IPS-18c (cell line): ENCODE measurements at regions not wholly inside any gene's neighbourhood (a gene's known extent, or its start where the extent isn't known, plus 50 kb on each side); places are given as distances from the start of the nearest gene placed in this dataset.

Source experiments
- H3K4me3 ChIP-seq: 2 replicates; pipeline ENCODE4 v1.7.0; 2013; ENCODE audit warnings: low read depth, mild to moderate bottlenecking, low read length, moderate library complexity; ENCODE audit not compliant: insufficient read depth
- H3K9me3 ChIP-seq: one replicate; pipeline ENCODE4 v1.6.1; 2013; ENCODE audit warnings: mild to moderate bottlenecking, low read length, moderate library complexity; ENCODE audit not compliant: control insufficient read depth, insufficient read depth

DNA sequence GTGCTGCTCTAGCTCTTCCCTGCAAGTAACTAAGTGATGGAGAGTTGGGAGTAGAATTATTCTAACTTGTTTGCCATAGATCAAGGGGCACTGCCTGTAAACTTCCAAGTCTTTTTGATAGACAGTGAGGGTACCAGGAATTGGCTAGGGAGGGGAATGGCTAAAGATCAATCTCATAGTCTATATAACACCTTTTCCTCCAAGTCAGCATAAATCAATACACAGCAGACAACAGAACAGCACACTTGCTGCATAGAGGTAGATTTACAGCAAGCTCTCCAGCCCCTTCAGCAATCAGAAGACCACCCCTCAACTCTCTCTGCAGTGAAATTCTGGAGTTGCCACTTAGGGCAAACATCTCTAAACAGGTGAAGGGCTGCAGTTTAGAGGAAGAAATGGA is 643.5 kb upstream of the KLF4 start:
- Histone ChIP-seq H3K9me3 (no peaks in the 10 kb centered on the region), H3K4me3 (no peak overlapping the region)

DNA sequence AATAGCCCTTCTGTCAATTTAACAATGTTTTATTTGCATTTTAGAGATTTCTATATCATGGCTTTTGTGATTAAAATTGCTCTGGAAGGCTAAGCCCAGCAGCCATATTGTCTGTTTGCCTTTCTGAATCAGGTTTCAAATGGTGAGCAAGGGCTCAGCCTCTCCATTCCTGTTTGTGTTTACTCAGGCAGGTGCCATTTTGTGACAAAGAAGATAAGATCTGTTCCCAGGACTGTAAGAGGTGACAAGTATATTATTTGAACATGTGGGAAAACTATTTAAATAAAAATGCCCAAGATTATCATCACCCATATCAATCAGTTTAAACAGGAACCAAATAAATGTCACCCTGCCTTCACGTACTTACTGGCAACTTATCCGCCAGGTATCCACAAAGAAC is 641.3 kb upstream of the KLF4 start:
- Histone ChIP-seq H3K4me3 (no peak overlapping the region), H3K9me3 (no peaks in the 10 kb centered on the region)

DNA sequence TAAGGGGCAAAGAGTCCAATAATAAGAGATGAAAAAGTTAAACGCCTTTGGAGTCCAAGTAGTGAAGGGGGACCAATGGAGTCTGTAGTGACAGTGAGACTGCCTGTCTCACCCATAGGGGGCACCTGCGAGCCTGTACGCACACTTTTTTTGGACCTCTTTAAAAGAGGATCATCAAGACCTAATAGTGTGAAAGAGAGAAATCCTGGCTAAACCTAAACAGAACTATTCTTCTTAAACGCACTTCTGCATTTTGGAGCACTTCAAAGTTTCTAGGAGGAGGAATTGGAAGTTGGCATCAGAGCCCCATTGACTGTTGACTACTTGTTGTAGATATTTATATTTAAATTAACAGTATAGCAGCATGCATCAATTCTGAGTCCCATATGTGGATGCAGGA is 636.1 kb upstream of the KLF4 start:
- Histone ChIP-seq H3K9me3 (no peaks in the 10 kb centered on the region), H3K4me3 (no peak overlapping the region)

DNA sequence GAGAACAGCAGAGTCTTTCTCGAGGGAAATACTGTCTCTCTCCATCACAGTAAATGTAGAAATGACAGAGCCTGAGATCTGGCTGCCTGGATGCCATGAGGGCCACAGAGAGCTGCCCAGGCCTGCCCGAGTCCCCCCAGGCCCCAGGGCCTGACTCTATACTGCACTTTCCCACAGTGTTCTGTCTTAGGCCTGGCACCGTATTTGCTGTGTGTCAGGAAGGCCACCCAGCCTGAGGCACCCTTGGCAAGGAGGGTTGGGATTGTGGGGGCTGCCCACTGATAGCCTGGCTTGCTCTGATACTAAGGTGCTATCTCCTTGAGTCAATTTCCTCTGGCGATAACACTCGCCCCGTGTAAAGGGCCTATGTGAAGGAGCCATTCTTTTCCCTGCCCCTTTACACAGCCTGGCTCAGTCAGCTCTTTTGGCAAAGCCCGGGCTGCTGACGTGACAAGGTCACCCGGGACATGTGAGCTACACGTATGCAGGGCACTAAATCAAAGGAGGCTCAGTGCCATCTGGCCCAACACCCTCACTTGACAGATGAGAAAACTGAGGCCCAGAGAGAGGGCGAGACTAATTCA is 630.1 kb upstream of the KLF4 start:
- H3K4me3 ChIP-seq = no peak overlapping the region

DNA sequence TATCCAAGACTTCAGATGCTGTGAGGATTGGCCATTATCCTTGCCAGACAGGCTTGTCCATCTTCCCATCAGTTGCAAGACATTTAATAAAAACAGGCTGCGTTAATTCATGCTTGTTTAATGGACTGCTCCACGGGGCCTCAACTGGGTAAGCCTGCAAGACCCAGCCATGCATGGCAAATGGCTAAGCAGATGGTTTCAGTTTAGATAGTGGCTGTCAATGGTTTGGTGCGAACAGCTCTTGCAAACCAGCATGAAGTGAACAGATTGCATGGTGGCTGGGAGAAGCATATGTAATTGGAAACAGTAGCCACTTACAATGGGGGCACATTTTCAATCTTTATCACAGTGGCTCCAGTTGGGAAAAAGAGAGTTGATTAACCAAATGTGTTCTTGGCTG is 628.2 kb upstream of the KLF4 start:
- Histone ChIP-seq H3K9me3 (no peaks in the 10 kb centered on the region), H3K4me3 (no peak overlapping the region)

More for the DNA sequence above, 630.1 kb upstream of the KLF4 start:
- H3K9me3 ChIP-seq = no peaks in the 10 kb centered on the region

DNA sequence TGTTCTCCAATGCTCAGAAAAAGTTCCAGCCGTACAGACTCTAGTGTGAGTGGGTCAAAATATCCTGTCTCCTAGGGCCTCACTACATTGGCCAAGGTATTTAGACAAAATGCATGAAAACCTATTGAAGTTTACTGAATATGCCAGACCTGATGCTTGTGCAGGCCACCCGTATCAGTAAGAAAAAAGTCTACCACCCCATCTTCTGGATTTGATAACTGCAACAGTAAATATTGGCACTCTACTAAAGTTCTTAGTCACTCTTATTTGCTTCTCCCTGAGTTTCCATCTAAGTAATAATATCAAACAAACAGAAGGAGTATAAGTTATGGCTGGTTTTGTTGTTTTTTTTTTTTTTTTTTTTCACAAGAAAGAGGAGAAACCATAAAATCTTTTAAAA is 627.7 kb upstream of the KLF4 start:
- no peak overlapping the region for H3K4me3 ChIP-seq

DNA sequence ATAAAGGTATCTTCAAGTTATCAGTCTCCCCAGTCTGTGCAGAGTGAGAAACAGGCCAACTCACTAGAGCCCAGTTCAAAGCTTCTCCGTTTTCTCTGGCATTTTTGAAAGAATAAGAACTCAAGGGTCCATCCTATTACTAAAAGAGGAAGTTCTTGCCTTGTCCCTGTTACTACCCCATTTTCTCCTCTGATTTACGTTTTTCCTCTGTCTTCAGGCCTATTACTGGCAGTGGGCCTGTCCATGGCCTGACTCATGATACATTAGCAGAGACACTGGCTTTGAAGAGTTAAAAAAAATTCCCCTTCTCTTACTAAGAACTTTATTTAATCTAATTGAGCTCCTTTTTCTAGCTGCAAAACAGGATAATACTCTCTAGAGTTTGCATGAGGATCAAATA is 624.0 kb upstream of the KLF4 start:
- Histone ChIP-seq H3K4me3 (no peak overlapping the region), H3K9me3 (no peaks in the 10 kb centered on the region)

More for the DNA sequence above, 627.7 kb upstream of the KLF4 start:
- H3K9me3 ChIP-seq = no peaks in the 10 kb centered on the region

DNA sequence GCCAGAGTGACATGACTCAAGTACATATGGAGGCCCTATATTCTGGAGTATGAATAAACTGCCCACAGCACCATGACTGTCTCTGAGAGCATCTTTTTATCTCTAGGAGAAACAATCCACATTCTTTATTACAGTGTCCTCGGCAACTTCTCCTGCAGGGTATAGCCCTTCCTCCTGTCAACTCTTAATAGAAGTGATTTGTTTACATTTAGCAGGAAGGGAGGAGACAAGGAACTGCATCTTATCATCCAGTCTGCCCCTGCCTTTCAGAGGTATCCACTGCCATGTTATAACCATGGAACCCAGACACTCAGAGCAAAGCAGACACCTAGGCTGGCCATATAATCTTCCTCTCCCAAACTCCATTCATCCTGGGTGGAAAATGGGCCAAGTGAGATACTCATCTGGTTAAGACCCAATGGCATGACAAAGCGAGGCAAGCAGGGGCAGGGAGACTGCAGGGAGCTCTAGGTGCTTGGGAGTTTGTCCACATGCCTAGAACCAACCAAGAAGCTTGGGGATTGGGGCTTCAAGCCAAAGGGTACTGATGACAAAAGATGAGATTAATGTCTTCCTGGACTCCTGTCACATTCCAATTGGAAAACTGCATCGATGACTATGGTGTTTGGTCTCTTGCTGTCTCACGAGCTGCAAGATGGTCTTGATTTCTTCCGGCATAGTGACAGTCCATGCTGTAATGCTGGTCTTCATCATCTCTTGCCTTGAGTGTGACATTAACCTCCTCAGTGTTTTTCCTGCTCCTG is 620.5 kb upstream of the KLF4 start:
- Histone ChIP-seq H3K9me3 (no peaks in the 10 kb centered on the region), H3K4me3 (no peak overlapping the region)

DNA sequence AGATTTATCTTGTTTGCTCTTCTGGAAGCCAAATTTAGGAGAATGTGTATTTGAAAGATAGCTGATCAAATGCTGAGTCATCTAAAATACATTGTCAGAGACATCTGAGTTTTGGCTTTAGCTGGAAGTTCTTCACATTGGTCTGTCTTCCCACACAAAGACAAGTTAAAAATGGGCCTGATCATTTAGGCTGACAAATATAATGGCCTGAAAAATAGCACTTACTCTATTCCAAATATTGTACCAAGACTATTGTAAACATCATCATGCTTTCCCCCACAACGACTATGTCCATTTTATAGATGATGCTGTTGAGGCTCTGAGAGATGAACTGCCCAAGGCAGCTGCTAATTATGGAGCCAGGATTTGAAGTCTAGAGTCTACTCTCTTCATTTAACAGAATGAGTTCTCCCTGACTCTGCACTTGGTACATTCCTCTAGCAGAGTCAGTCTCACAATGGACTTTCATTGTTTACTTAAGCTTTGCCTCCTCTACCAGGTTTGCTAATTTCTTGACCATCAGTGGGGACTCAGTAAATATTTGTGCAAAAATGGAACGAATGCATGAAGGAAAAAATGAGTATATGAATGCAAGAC is 619.4 kb upstream of the KLF4 start:
- no peak overlapping the region for H3K4me3 ChIP-seq
- H3K9me3 ChIP-seq = no peaks in the 10 kb centered on the region

DNA sequence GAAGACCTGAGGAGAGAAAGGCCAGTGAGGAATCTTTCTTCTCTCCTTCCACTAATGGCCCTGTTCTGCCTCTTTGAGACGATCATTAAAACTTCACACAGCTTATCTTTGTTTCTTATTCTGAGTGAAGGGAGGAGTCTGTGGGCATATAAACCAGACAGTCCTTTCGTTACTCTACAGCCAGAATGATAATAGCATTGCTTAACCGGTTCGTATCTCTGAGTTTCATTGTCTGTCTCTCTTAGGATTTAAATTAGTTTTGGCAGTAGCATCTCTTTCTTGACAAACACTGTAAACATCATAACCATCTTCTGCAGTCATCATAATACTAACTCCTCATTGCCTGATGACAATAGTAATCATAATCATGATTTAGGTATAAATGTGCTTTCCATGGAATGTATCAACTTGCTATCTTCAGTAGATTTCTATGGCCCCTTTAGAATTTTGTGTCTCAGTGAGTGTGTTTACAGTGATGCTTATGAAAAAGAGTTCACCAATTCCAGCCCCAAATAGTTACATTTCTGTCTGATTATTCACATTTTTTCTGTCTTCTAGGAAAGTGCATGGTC is 618.8 kb upstream of the KLF4 start:
- H3K4me3 ChIP-seq = no peak overlapping the region
- H3K9me3 ChIP-seq = no peaks in the 10 kb centered on the region

DNA sequence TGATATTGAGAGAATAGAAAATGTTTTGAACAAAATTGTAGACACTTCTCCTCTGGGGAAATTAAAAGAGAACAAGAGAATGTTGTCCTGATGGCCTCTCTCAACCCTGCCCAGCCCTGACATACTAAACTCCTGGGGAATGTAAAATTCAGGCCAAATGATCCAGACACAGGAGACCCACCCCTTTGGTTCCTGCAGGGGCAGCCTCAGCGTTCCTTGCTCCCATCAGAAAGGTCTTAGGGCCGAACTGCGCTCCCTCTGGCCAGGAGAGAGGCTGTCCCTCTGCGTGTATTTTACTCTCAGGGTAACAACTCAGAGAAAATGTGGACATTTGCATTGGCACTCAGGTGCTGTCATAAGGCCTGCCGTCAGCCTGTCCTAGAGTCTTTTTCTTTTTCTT is 616.3 kb upstream of the KLF4 start:
- Histone ChIP-seq H3K9me3 (no peaks in the 10 kb centered on the region), H3K4me3 (no peak overlapping the region)

DNA sequence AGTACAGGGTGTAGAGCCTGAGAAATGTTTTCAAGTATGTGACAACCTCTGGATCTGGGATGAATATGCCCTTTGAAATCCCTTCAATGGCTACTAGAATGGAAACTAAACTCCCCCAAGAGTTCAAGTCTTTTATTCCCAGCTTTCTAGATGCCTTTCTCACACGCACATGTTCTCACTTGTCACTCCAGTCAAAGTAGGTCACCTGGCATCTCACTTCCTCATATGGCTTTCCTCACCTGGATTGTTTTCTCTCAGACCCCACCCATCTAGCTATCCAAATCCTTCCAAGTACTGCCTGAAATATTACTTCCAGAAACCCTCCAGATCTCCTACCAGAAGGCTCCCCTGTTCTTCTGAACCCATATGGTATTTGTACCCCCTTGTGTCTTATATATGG is 615.4 kb upstream of the KLF4 start:
- Histone ChIP-seq H3K9me3 (no peaks in the 10 kb centered on the region), H3K4me3 (no peak overlapping the region)

DNA sequence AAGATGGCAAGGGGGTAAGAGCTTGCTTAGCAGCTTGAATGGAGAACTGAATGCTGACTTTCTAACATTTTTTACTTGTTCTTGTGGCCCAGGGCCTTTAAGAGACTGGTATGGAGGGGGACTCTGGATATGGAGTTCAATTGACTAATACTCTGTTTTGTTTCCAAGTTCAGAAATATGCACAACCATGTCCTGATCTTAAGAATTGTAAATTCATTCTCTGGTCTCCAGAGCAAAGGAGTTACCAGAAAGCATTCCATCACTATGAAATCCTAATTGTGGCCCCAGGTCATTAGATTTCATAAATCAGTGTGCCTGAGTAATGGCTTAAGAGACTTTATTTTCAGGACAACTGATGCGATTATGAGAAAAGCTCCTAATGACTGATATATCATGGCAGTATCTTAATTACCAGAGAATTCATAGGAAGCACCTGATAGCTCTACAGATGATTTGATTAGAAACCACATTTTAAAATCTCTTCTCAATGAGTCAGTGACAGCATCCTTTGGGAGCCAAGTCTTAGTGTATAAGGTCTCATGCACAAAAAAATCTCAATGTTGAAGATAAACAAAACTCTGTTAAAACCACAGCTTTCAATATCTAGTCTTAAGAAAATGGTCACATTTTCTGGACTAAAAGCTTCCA is 613.6 kb upstream of the KLF4 start:
- no peaks in the 10 kb centered on the region for H3K9me3 ChIP-seq

DNA sequence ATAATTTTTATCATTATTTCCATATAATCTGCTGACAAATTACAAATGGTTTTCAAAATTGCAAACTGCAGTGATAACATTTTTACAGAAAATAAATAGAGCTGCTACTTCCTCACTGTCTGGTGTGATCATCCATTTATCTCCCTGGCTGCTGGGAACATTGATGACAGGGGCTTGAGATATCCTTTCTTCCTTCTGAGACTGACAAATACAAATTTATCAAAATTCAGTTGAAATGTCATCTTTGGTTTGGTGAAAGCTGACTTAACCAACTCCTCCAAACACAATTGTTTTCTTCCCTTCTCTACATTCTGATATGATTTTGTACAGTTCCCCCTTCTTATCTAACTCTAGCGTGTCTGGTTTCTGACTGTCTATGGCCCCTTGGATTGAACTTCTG is 611.8 kb upstream of the KLF4 start:
- Histone ChIP-seq H3K4me3 (no peak overlapping the region), H3K9me3 (no peaks in the 10 kb centered on the region)

More for the DNA sequence above, 613.6 kb upstream of the KLF4 start:
- no peak overlapping the region for H3K4me3 ChIP-seq

DNA sequence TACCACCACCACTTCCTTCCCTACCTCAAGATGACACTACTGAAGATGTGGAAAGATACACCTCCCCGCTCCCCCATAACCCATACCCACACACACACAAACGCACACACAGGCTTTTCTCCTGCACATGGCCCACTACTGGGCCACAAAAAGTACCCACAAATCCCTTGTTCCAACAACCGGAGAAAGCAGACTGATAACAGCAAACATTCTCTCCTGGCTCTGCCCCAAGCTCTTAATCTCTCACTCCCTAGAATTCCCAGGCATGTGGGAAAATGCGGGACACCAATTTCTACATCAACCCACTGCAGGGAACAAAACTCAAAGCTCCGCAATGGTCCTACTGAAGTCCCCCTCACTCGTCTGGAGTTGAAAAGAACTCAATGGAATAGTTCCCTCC is 611.0 kb upstream of the KLF4 start:
- no peaks in the 10 kb centered on the region for H3K9me3 ChIP-seq

DNA sequence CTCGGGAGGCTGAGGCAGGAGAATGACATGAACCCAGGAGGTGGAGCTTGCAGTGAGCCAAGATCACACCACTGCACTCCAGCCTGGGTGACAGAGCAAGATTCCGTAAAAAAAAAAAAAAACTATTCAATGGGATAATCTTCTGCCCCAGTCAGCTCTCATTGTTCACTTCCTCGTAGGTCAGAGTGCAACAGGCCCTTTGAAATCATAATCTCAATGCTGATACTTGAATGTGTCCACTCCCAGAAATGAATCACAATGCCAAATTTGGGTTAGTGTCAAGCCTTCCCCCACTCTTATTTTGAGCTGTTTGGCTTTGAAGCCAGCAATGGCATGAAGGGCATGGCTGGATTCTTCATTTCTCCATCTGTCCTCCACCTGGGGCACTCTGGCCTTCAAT is 610.3 kb upstream of the KLF4 start:
- H3K4me3 ChIP-seq = no peak overlapping the region
- H3K9me3 ChIP-seq = no peaks in the 10 kb centered on the region

More for the DNA sequence above, 611.0 kb upstream of the KLF4 start:
- no peak overlapping the region for H3K4me3 ChIP-seq

DNA sequence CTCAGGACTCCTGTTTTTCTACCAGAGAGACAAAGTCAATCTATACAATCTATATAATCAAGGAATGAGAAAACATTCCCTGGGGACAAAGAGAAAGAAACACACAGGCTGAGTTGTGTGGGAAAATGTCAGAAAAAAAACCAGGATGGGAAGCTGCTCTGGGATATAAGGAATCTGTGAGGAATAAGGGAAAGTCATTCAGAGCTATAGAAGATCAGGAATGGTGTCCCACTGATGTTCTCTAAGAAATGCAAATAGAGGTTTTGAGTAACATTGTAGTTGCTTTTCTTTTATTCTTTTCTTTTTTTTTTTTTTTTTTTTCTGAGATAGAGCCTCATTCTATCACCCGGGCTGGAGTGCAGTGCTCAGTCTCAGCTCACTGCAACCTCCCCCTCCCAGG is 605.9 kb upstream of the KLF4 start:
- Histone ChIP-seq H3K4me3 (no peak overlapping the region), H3K9me3 (no peaks in the 10 kb centered on the region)

DNA sequence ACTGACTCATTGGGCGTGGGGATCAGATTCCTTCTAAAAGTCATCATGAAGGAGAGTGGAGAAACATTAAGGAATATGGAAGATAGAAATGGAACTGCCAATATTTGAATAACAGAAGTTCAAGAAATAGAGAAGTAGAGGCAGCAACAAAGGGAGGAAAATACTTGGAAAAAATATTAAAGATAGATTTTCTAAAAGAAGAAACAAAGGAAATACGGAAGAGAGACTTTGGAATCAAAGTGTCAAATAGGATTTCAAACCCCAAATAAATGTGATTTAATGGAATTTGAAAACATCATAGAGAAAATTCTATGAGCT is 605.1 kb upstream of the KLF4 start:
- no peak overlapping the region for H3K4me3 ChIP-seq
- H3K9me3 ChIP-seq = no peaks in the 10 kb centered on the region
